Hindlimb muscle (tissue), 1 donor: ENCODE measurements at regions not wholly inside any gene's neighbourhood (a gene's known extent, or its start where the extent isn't known, plus 50 kb on each side); places are given as distances from the start of the nearest gene placed in this dataset.
"Not testable (repeated sequence)": the region's sequence is repeated elsewhere in the genome, so short reads cannot be mapped to it uniquely, and the experiment has no call there.

Source experiments
- DNase-seq: peaks from one replicate; pipeline ENCODE4 v3.0.0-alpha.2; 2013

DNA sequence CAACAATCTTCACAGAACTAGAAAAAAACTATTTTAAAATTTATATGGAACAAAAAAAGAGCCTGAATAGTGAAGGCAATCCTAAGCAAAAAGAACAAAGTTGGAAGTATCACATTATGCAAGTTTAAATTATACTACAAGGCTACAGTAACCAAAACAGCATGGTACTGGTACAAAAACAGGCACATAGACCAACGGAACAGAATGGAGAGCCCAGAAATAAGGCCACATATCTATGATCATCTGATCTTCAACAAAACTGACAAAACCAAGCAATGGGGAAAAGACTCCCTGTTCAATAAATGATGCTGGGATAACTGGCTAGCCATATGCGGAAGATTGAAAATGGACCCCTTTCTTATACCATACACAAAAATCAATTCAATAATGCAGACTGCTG lies 74.4 kb upstream of the RTN4 start:
- DNase-seq = not testable (repeated sequence)

DNA sequence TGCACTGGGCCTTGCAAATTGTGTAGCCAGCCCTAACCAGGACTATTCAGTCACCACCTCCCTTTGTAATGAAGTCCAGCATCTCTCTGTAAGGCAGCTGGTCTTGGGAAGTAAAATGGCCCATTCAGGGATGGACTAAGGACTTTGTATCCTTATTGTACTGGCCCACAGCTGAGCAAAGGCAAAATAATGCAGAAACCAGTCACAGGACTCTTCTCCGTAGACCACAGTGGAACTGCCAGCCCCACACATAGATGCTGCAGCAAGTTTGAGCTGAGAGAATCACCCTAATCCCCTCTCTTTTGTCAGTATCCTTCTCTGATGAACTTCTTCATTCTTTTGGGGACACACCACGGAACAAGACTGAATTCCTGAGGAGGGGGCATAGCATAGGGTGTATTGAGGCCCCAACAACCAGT lies 73.6 kb upstream of the RTN4 start:
- DNase-seq = no peak

DNA sequence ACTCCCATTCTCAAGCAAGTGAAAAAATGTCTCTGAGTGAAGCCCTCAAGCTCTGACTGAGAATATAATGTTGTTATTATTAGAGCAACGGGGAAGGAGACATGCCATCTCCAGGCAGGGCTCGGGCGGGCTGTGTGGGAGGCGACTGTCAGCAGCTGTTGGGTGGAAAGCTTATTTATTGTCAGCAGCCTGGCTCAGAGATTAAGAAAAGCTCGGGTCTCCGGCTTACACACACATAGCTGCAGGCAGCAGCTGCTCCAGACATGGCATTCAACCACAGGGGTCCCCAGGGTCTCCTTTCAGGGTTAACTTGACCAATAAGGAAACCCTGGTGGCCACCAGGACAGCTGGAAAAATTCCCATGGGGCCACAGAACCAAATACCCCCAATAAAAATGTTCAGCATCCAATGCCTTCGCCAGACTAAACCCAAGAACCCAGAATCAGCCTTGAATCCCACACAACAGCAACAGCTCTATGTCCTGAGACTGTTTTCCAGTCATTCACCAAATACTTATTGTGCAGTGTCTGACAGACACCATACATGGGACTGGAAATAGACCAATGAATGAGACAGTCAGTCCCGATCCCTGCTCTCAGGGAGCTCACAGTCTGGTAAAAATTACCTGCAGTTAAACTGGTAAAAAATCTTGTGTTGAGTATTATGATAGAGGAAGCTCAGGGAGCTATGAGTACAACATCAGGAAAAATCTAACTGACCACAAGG lies 70.5 kb upstream of the RTN4 start:
- peak; percentile 57 for DNase-seq

DNA sequence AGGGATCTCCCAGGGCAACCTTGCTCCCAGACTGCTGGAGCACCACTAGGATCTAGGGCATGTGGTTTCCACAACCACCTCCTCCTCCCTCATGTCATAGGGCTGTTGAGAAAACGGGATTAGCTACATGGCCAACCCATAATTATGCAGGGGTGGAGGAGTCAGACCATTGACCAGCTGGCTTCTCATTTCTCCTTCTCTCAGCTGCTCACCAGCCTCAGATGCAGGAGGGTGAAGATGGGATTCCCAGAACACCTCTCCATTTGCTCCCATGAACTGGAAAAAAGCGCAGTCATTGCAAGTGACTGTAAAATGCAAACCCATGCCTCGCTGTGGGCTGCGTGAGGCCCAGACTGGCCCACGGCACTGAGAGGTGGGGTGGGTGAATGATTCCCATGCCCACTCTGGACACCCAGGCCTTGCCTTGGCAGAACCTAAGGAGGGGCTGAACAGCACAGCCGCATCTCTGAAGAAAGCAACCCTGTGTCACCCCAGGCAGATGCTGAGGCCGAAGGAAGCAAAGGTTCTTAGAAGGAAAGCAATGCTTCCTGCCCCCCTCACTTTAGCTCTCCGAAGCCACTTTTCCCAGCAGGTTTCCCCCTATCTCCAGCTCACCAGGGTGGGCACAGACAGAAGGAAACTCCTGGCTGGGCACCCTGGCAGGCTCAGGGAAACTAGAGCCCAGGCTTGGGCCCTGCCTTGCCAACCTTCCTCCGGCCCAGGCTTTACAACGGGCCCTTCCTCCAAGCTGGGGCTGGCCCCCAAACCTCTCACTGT lies 69.6 kb upstream of the RTN4 start:
- no peak for DNase-seq

DNA sequence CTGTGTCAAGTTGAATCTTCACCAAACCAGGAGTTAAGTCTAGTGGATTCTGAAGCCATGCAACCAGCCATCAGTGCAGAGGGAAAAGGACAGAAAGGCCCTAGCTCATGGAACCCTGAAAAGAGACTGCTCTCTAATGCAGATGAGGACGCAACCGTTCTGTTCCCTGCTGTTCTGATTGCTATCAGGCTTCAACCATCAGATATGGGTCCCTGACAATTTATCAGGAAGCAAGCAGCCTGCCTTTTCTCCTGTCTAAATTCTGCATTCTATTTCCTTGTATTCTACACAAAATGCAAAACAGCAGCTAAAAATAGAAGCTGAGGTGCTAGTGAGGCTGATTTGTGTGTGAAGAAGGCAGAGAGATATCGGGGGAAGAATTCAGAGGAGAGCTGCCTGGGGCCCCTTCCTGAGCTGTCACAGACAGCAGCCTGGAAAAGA lies 68.4 kb upstream of the RTN4 start:
- no peak for DNase-seq

DNA sequence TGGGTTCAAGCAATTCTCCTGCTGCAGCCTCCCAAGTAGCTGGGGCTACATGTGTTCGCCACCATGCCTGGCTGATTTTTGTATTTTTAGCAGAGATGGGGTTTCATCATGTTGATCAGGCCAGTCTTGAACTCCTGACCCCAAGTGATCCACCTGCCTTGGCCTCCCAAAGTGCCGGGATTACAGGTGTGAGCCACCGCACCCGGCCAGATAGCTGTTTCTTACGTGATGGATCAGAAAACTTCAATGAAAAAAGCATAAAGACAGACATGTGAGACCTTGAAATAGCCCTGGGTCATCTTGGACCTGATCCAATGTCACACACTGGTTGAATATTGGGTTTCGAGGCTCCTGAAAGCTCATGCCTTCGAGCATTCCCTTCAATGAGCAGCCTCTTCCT lies 66.7 kb upstream of the RTN4 start:
- no peak for DNase-seq

DNA sequence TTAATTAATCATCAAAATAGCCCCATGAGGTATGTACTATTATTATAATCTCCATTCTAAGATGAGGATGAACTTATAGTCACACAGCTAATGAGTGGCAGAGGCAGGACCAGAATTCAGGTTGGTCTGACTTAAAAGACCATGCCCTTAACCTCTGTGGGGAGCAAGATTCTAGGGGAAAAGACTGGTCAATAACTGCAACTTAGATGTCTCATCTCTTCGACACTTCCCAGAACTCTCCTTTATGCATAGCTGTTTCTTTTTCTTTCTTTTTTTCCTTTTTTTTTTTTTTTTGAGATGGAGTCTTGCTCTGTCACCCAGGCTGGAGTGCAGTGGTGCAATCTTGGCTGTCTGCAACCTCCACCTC lies 66.3 kb upstream of the RTN4 start:
- DNase-seq = no peak

DNA sequence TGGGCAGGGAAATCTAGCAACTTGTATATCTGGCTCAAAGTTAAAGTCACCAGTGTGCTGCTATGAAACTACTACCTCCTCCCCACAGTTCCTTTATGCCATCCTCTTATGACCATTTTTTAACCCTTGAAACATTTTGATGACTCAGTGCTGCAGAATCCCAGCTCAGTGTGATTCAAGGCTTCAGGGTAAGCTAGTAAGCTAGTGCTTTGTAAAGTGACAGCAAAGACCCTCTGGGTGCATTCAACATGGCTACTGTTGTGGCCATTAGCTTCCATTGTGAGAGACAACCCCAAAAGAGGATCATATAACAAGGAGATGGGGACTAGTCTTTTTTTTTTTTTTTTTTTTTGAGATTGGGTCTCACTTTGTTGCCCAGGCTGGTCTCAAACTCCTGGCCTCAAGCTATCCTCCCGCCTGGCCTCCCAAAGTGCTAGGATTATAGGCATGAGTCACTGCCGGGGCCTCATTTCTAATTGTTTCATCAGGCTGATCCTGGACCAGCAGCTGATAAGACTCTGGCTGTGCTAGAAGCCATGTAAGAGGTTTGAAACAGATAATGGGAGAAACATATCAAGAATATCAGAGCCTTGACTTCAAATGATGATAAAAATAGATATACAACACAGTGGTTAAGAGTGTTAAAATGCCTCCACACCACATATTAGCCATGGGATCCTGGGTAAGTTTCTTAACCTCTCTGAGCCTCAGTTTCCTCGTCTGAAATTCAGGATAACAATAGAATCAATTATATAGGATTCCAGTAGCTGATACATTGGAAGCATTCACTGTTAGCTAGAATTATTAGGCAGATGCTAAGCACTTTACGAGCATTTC lies 65.7 kb upstream of the RTN4 start:
- no peak for DNase-seq

DNA sequence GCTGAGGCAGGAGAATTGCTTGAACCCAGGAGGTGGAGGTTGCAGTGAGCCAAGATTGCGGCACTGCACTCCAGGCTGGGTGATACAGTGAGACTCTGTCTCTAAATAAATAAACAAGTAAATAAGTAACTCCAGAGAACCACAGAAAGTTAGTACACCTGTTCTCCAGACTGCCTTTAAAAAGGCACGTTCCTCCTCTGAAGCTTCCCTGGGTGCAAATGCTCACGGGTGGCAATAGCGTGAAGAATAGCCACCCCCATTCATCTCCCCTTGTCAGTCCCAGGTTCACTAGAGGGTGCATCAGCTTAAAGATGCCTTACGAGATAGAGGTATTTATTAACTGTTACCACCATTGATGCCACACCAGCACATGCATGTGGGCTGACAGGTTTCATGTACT lies 64.3 kb upstream of the RTN4 start:
- no peak for DNase-seq

DNA sequence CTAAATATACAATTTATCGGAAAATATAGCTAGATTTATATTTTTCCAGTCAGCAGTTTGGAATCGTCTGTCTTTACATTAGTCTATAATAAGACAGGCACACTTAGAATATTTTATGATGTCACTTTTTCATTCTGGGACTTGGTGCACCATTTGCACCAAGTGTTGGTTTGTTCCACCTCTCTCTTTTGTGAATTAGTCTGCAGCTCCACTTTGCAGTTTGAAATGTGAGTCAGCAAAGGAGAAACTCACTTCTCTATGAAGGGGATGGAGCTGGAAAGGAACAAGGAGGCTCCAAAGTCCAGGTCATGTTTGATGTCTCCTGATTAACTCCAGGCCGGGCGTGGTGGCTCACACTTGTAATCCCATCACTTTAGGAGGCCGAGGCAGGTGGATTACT lies 63.8 kb upstream of the RTN4 start:
- DNase-seq = no peak

DNA sequence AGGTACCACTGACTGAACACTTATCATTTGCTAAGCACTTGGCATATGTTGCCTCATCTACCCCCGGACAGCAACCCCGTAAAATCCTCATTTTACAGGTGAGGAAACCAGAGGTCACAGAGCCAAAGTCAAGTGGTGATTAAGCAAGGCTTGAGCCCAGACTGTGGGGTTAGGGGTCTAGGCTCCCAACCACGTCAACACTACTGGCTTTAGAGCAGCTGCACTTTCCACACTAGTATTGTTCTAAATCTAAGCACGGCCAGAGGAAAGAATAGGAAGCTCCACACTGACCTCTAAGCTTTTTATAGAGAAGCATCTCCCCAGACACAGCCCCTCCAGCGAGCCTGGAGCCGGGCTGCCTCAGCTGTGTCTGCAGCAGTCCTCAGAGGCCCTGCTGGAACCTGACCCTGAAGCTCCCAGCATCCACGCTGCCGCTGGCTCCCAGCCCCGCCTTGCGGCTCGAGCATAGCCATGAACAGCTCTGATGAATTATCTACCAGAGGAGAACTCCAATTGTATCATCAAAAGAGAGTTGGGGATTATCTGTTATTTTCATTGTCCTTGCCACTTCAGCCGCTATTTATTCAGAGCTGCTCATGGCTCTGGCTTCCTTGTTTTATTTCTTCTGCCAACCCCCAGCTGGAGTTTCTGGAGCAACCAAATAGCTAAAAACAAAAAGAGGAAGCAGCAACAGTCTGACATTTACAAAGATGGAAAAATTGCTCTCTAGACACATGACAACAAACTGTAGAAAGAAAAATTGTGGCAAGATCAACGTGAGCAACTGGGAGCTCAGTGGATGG lies 62.2 kb upstream of the RTN4 start:
- DNase-seq = peak; percentile 92

DNA sequence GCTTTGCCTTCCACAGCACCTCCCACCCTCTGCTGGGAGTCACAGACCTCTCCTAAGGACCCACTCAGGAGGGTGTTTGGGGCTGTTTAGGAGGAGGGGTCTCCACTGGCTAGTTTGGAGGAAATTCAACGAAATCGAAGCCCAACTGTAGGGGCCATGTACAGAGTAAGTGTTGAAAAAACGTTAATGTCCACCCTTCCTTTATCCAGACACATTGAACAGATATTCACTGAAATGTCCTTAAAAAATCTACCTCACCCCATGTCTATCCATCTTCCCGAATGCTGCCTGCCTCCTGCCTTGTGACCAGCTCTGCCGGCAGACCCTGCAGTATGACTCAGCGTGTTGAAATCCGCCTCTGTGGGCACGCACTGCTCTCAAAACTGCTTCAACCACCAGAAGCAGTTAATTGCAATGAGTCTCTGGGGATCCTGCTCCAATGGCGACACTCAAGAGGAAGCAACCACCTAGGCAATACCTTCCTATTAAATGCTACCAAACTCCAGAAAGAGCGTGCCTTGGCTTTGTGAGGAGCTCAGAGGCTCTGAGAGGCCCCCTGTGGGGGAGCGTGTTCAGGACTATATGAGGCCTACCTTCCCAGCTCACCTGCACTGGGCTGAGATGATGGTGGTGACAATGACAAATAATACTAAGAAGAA lies 61.4 kb upstream of the RTN4 start:
- DNase-seq = no peak

DNA sequence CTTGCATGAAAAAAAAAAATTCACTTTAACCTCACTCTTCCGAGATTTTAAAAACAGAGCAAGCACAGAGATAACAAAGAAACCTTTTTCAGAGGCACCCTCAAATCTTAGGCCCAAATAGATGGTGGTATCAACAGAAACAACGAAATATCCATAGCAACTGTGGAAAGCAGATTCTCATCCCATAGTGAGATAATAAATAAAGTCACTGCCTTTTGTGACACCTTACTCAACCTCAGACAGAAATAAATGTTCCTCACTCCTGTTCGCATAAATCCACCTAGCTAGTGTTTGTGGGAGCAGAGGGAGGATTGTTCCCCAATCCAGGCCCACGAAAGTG lies 60.9 kb upstream of the RTN4 start:
- DNase-seq = no peak

DNA sequence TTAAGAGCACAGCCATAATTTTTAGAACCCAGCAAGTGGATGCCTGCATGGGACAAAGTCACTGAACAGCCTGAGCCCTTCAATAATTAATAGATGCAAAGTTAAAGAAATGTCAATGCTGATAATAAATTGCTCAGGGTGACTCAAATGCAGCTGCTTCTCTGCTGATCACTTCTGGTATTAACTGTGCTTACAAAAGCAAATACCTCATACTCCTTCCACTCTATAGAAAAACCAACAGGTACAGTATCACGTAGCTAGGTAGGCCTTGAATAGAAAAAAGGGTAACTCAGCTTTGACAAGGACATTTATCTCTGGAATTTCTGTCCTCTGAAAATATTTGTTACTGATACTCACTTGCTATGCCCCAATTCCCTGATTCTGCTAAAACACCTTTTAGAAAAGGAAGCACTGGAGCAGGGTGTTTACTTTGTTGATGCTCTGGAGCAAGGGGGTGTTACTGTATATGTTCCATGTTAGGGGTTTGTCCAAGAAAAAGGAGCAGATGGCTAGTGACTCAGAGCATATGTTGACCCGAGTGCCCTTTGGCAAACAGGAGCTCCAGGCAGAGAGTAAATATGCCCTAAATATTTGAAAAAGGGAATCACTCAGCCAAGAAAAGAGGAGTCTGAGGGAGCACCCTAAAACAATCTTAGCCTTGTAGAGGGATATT lies 59.1 kb upstream of the RTN4 start:
- DNase-seq = no peak

DNA sequence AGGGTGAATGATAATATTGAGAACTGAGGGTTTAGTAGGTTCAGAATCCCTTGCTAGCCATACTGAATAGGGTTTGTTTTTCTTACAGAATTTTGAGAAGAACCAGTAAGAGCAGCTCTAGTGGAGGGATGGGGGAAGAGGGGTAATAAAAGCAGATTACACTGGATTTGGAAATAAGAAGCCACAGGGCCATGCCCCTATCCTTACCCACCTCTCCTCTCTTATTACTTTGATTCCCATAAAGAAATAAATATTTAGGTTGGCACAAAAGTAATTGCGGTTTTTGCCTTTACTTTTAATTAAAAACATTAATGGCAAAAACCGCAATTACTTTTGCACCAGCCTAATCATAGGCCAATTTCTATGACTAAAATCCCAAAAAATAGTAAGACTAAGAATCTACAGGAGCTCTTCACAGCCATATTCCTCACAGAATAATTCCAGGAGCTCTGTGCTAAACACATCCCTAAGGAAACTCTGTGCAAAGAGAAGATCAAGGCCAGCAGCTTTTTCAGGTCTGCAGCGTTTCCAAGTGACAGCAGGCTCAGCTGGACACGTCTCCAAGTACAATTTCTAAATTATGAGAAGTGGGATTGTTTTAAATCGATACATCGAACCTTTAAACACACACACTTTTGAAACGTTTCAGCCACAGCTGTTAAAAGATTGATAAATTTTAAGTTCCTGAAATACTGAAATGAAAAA lies 58.4 kb upstream of the RTN4 start:
- no peak for DNase-seq

DNA sequence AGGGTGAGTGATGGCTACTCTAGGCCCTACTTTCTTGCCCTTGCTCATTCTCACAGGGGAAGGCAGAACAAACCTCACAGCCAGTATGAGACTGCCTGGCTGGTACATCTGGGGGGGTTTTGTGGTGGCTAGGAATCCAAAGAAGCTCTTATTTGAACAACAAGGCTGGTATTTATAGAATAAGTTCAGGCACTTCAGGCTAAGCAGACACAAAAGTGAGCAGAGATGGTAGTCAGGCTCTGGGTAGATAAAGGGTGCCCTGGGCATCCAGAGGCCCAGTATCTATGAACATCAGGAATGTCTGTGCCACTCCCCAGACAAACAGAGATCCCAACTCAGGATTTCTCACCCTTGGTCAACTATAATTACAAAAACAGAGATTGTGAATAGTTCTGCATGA lies 57.2 kb upstream of the RTN4 start:
- no peak for DNase-seq

DNA sequence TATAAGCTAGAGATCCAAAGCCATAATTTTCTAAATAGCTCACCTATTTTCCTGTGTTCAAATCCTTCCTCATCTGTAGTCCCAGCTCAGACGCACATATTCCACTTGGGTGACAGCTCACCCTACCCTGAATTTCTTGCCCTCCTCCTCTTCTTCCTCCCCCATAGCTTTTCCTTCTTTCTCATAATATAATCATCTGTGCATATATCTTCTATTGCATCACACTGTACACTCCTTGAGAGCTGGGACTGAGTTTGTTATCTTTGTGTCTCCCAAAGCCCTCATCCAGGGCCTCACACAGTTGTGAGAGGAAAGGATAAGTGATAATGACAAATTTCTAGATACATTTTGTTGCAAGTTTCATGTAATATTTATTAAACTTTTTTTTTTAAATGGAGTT lies 55.9 kb upstream of the RTN4 start:
- DNase-seq = no peak

DNA sequence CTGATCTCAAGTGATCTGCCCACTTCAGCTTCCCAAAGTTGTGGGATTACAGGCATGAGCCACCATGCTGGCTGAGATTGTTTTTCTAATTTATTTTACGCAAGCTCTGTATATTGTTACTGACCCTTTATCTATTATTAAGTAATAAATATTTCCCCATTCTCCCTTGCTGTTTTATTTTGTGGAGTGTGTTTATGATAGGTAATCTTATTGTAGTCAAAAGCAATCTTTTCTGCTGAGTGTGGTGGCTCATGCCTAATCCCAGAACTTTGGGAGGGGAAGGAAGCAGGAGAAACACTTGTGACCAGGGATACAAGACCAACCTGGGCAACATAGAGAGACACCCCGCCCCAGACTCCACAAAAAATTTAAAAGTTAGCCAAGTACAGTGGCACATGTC lies 55.2 kb upstream of the RTN4 start:
- DNase-seq = no peak

DNA sequence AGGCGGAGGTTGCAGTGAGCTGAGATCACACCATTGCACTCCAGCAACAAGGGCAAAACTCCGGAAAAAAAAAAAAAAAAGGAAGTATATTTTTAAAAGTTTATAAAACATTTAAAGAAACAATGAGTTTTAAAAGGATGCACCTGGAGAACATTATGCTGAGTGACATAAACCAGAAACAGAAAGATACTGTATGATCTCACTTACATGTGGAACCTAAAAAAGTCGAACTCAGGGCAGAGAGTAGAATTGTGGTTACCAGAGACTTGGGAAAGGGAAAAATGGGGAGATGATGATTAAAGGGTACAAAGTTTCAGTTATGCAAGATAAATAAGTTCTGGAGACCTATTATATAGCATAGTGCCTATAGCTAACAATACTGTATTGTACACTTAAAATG lies 52.8 kb upstream of the RTN4 start:
- DNase-seq = no peak

DNA sequence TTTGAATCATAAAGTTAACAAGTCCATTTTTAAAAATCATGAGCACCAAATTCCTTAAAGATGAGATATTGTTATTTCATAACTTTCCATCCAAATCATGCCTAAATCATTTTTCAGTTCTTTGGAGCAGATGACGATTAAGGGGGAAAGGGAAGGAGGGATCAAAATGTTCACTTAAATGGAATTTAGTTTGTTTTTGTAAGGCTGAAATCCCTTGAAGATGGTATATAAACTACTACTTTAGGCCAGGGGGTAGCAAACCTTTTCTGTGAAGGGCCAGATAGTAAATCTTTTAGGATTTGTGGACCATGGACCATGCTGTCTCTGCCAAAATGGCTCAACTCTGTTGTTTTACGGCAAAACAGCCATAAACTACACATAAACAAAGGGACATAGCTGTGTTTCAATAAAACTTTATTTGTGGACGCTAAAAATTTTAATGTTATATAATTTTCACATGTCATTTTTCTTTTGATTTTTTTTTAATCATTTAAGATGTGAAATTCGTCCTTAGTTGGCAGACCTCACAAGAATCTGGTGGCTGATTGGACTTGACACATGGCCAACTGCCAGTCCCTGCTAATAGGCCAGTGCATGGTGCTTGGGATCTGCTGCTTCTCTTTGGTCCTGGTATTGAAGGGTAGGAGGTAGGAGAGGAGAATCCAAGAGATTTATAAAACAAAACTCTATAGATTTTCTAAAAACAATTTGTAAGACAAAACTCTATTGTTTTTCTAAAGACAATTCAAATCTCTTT lies 52.0 kb upstream of the RTN4 start:
- no peak for DNase-seq
